Activated CD4-positive, alpha-beta T cell treated with anti-CD3 and anti-CD28 coated beads, Interleukin-2, Interleukin-6, amounts not matched to agents 100 ng/mL and 50 ng/mL, durations not matched to agents 16 hours and 8 hours (primary cell): ENCODE measurements at regions not wholly inside any gene's neighbourhood (a gene's known extent, or its start where the extent isn't known, plus 50 kb on each side); places are given as distances from the start of the nearest gene placed in this dataset.

Experiments used
- DNase-seq: peaks from one replicate; pipeline ENCODE4 v3.0.0-alpha.2; 2020

DNA sequence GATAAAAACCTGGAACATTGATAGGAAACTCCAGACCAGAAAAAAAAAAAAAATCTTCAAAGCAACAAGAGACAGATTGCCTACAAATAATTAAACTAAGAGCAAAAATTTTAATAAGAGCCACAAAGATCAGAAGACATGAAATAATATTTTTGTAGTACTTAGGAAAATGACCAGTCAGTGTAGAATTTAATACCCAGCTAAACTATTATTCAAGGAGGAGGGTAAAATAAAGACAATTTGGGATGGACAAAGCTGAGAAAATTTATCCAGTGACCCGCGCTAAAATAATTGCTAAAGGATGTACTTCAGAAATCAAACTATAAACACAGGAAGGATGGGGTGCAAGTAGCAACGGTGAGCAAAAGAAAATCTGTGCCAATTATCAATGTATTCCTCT is 133.2 kb downstream of the AQP9 start:
- no peak for DNase-seq

DNA sequence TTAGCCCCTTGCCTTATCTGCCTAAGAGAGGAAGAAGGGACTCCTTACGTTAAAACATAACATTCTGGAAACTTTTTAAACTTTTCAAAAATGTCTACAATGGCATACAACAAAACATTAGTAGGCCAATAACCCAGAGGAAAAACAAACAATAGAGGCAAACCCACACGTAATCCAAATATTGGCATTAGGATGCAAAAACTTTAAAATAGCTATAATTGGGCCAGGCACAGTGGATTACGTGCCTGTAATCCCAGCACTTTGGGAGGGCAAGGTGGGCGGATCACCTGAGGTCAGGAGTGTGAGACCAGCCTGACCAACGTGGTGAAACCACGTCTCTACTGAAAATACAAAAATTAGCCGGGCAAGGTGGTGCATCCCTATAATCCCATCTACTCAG is 134.9 kb downstream of the AQP9 start:
- DNase-seq: no peak

DNA sequence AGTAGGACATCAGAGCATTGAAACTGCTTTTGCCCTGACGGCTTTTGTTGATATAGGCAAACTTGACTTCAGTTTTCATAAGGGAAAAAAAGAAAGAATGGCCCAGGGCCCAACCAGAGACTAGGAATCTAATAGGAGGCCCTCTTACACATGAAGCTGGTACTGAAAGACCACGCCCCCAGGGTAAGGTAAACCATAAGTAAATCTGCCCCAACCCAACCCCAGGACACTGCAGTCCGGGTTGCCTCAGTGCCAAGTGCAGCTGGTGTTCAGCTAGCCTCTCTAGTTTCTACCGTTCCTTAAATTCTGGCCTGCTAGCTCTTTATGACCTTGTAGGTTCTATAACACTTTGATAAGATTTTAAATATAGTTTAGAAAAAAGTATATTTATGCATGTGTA is 136.7 kb downstream of the AQP9 start:
- DNase-seq: no peak

DNA sequence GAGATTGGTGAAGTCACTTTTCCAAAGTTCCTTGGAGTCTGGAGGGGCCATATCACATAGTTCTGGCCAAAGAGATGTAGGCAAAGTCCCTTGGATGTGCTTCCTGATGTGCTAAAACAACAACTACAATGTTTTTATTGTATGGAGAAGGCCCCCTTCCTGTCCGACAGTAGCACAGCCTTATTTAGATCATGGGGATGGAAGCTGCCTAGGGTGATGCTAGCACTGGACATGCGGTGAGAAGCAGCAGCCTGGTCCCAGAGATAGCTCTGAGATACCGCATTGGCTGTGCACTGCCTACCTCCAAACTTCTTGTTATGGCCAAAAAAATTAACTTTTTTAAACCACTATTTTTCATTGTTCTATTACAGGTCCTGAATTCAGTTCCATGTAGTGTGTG is 137.6 kb downstream of the AQP9 start:
- no peak for DNase-seq

DNA sequence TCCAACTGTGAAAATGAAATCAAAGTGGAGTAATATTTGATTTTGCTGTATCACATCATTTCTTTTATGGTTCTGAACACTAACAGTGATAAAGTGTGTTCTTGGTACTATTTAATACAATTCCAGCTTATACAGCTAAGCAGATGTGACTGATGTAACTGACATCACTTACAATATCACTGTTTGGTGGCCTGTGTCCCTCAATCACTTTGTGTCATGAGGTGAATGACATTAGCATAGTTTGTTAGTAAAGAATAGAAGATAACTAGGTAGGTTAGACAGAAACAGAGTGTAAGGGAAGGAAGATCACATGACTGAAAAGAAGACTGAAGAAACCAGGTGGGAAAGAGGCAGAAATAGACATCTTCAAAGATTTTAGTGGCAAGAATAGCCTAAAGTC is 138.7 kb downstream of the AQP9 start:
- no peak for DNase-seq

DNA sequence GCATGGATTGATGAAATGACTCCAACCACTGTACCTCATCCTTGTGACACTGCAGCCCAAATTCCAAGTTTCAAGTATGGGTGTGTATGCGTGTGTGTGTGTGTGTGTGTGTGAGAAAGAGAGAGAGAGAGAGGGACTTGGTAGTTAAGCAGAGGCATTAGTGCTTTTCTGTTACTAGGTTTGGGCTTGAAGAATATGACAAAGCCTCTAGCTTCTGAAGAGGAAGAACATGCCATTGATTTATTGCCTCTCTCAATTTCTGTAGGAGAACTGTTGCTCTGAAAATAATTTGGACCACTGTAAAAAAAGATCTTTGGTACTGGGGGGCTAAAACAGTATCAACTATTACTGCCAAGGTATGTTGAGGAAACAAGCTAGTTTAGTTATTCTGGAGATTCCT is 139.2 kb downstream of the AQP9 start:
- DNase-seq: no peak

DNA sequence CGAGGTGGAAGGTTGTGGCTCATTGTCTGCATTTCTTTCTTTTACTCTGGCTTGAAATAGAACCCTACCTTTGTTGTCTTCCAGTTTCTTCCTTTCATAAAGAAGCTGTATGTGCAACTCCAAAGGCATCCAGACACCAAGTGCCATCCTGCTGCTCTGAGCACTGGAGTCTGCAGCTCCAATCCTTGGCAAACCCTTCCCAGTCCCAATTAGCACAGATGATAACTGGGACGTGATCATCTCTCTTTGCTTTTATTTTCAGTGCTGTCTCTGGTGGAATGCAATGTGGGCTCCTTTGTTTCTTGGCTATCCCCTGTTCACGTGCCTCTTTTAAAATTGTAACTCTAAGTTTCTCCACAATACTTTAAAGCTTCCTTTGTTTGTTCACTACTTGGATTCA is 140.9 kb downstream of the AQP9 start:
- no peak for DNase-seq

DNA sequence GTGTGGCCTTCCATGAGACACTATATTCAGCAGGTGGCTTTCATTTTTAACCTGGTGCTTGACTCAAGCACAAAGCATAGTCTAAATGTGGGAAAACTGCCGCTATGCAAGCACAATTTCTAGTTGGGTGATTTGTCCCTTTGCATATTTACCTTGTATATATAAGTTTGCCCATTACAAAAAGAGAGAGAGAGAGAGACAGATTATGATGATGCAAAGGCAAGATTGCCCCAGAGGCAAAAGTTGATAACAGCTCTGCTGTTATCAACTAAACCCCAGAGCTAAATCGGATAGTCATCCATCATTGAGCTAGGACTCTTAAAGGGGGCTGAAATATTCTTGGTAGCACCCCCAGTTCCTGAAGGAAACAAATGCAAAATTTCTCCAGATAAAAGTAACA is 141.5 kb downstream of the AQP9 start:
- no peak for DNase-seq

DNA sequence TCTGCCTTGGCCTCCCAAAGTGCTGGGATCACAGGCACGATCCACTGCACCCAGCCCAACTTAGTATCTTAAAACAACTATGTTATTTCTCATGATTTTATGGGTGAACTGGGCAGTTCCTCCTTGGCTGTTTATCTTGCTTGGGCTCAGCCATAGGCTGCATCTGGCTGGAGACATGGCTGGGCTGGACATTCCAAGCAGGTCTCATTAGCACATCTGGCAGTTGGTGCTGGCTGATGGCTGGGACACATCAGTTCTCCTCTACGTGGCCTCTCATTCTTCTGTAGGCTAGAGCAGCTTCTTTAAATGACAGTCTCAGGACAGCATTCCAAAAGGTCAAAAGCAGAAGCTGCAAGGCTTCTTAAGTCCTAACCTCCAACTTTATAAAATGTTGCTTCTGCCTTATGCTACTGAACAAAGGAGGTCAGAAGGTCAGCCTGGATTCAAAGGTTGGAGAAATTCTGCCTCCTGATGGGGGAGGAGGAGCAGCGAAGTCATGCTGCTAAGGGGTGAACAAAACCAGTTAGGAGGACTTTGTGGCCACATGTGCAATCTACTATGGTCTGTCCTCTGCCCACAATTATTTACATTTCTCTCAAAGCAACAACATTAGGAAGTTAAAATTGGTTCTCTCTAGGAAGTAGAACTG is 144.0 kb downstream of the AQP9 start:
- DNase-seq: no peak

DNA sequence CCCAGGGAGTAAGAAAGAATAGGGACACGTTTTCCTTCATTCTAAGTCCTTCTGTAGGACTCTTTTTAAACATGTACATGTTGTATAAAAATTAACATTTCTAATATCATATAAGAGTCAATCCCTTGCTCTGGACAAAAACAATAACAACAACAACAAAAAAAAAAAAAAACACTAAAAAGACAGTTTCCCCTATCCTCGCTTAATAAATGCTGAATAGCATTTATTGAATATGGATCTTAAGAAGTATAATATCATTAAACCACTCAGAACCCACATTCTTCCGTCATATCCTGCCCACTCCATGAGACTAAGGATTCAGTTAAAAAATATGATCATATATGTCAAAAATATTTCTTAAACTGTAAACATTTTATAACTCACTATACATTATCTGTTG is 145.1 kb downstream of the AQP9 start:
- no peak for DNase-seq

DNA sequence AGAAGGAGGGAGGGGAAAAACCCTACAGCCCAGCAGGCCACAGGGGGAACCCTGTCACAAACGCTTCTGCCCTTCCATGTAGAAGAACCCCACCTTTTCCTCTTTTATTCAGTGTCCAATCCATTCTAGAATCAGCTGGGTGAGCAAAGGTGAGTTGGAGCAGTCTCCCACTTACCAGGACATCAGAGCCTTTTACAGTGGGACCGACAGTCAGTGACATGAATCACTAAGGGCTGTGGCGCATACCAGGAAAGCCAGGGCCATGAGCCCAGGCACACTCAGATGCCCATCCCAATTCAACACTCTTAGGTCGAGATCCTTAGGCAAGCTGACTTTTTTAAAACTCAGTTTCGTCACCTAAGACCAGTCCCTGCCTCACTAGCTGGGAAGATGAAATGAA is 146.1 kb downstream of the AQP9 start:
- no peak for DNase-seq

DNA sequence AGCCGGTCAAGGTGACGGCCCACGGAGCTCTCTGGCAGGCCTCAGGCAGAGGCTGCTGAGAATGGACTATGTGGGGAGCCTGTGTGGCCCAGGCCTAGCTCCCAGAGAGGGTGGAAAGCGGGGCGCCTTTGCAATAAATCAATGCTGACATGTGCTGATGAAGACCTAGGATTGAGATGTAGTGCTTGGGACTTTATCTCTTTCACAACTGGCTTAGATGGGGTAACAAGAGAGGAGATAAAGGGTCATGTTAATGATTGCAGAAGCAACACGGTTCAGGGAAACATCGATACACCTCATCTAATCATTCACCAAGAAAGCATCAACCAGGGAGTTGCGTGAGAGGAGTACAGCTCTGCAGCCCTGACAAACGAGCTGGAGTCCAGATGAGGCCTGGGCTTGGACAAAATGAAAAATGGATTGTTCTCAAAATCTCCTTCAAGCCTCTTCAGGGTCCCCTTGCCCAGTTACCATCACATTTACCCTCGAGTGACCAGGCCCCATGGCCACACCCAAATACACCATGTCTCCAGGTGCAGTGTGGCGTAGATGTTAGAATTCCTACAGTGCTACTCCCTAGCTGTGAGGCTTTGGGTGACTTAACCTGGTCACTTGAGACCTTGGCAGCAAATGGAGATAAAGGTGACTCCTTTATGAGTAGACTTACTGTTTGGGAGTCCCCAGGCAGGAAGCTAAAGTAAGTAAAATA is 146.4 kb upstream of the LIPC start:
- DNase-seq: no peak

DNA sequence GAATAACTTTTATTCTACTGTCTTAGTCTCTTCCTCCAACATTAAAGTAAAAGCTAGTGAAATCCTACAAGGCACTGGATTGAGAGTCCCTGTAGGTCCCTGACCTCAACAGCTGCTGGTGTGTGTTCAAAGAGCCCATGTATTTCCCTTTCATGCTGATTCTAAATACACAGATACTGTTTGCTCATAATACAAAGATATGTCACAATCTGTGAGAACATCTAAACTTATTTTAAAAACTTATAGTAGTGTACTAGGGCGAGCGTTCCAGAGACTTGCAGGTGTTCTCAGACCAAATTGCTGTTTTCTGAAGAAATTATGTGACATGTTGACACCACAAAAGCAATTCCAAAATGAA is 145.9 kb upstream of the LIPC start:
- DNase-seq: no peak

DNA sequence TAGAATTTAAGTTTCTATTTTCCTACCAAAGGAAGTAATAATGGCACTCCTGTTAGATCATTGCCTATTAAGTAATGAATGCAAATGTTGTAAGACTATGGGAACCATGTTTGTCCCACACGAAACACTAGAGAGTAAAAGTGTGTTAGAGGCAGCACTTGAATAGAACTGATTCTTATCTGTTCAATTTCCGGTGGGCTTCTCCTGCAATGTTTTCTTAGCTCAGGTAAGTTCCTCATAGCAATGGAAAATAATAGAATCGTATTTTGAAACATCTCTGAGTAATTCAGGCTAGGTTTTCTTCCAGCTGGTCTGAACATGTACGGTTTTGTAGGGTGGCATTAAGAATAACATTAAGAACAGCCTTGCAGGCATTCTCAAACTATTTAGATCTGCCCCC is 145.3 kb upstream of the LIPC start:
- no peak for DNase-seq

DNA sequence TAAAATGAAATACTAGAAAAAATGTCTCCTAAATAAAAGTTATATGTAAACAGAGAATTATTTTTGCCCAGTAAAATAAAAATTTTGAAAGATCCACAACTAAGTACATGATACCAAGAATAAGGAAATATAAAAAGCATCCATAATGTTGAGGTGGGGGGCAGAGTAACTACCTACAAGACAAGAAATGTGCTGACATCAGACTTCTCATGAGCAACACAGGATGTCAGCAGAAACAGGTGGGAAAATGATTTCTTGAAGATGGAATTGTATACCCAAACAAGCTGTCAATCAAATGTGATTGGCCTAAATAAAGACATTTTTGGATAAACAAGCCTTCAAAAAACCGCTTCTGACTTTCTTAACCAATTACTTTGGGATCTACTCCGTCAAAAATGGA is 143.9 kb upstream of the LIPC start:
- no peak for DNase-seq

DNA sequence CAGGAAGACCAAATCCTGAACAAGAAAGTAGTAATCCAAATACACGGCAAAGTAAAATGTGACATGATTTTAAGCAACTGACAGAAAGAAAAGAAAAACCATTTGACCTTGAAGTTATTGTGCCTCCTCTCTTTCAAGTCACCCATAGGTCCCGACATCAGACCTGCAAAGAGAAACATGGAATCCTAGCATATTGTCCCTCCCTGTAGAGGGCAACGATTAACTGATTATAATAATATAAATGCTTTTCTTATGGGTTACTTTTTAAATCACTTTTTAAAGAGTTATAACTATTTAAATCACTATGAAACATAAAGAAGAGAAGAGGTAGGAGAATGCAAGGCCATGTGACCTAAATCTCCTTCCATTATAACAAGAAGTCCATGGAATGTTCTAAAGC is 143.2 kb upstream of the LIPC start:
- no peak for DNase-seq

DNA sequence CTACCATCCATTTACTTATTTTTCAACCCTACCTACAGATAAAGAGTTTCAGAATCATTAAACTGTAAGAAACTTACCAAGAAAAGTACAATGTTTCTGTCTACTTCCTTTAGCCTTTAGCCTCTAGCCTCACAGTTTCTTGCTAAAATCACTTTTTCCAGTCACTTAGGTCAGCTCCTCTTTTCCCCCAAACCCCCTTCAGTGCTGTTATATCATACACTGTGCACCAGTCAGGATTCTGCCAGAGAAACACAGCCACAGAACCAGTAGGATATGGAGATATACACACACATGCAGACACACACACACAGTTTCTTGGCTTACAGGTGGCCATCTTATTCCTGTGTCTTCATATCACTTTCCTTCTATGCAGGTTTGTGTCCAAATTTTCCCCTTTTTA is 139.9 kb upstream of the LIPC start:
- no peak for DNase-seq

DNA sequence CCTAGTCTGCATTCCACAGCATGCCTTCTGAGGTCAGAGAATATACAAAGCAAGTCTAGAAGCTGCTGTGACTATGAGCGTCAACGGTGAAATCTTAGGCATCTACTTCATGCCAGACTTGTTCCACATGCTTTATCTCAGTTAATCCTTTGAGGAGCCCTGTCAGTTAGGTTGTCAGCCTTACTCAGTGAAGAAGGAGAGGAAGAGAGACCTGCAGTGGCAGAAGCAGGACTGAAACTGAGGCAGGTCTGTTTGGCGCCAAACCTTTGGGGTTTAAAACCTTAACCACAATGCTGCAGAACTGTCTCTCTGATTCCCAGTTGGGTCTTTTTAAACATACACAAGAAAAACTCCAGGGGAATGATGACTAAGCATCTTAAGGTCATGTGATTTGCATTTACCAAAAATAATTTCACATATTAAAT is 139.0 kb upstream of the LIPC start:
- DNase-seq: peak; percentile 30

DNA sequence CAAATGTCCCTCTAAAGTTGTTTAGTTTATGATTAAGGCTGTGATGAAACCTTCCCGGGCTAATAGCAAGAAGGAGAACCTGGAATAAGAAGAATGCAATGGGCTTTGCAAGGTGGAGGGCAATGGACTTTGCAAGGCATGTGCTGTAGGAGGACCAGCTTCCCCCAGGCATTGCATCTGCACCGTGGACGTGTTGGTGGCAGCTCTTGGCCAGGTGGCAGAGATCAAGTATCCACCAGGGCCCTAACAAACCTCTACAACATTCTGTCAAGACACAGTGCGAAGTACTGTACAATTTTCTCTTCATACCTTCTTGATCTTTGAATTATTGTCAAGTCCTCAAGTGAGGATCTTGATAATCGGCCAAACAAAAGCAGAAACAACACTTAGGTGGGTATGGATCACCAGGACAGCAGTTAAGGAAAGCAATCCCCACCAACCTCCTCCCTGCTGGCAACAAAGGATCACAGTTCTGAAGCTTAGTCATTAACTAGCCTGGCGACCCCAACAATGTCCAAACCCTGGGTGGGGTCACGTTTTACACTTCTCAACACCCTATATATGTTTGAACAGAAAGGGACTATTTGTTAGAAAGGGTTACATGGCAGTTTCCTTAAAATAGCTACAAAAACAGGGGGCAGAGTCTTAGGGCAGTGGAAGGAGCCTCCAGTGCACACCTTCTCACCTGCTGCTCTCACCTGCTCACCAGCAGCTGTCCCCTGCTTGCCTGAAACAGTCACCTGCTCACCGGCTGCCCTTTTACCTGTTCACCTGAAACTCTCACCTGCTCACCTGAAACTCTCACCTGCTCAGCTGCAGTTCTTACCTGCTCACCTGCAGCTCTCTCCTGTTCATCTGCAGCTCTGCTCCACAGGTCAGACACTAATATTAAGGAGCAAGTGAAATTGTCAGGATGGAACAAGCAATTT is 137.9 kb upstream of the LIPC start:
- DNase-seq: no peak

DNA sequence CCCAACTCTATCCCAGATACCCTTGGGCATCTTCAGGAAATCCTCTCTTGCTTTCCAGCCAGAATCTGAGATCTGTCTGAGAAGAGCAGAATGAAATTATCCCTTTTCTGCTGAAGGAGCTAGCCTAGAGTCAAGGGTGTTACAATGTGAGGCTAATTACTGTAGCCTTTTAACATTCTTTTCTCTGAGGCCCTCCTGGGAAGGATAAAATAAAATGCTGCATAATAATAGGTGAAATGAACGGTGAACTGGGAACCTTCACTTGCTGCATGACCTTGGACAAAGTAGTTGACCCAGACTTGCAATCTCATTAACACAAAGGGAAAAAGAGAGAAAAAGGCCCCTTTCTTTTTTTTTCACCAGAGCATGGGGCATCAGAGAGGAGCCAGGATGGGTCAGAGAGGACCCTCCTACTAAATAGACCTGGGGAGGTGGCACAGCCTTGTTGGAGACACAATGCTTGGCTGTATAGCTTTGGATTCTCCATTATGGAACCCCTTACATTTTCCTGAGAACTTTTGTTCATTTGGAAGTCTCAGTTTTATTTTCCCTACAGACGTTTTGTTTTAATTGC is 137.0 kb upstream of the LIPC start:
- DNase-seq: no peak

DNA sequence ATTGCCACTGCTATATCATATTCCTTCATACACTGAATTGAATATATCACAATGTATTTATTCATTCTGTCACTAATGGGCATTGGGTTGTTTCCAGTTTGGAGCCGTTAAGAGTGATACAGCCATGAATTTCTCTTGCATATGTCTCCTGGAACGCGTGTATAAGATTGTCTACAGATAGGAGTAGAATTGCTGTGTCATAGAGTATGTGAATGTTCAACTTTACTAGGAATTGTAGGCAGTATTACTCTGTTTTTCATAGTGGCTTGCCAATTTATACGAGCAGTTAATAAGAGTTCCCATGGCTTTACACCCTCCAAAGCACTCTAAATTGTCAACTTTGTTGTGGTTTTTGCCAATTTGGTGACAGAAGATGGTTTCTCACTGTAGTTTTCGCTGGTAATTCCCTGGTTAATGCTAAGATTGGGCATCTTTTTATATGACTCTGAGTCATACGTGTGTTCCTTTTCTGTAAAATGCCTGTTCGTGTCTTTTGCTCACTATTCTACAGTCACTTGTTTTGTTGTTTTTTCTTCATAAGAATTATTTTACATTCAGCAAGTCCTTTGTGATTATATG is 136.1 kb upstream of the LIPC start:
- DNase-seq: no peak

DNA sequence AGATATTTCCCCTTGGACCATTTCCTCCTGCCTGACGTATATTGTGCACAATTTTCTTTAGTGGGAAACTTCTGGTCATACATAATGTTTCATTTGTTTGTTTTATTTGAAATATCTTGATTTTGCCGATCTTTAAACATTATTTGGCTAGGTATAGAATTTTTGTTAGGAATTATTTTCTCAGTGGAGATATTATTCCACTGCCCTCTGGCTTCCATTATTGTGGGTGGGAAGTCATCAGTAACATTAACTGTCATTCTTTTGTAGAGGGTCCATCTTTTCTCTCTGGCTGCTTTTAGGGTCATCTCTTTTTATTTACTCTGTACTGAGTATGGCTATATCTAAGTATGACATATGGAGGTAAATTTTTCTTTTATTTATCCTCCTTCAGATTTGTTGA is 135.5 kb upstream of the LIPC start:
- DNase-seq: no peak

DNA sequence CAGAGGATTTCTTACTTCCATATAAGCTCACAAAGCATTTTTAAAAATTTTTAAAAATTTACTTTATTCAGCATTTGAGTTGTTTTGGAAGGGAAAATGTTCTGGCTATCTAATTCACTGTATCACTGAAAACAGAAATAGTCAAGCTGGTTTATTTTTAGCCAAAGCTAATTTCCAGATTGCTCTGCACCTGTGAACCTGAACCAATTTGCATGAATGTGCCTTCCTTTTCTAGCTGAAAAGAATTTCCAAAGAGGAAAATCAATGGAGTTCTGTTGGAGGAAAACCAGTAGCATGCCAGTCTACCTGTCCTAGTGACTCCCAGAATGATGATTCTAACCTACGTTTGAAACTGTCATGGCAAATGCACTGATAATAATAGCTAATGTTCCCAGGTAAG is 134.2 kb upstream of the LIPC start:
- no peak for DNase-seq
